H9 (cell line): ENCODE measurements at regions not wholly inside any gene's neighbourhood (a gene's known extent, or its start where the extent isn't known, plus 50 kb on each side); places are given as distances from the start of the nearest gene placed in this dataset.

Experiments used
- DNase-seq: peaks from one replicate; pipeline ENCODE4 v3.0.0-alpha.2; 2017
- H2AFZ ChIP-seq: one replicate; pipeline ENCODE4 v1.6.1; 2013; ENCODE audit warnings: mild to moderate bottlenecking, low read length, control low read depth, moderate library complexity
- H2AK5ac ChIP-seq: 2 replicates; pipeline ENCODE4 v1.6.1; 2013; ENCODE audit warnings: low read length, control low read depth, mixed read lengths; ENCODE audit not compliant: insufficient read length
- H2BK120ac ChIP-seq: one replicate; pipeline ENCODE4 v1.6.1; 2013; ENCODE audit warnings: low read depth, mild to moderate bottlenecking, low read length, control low read depth, inconsistent platforms; ENCODE audit not compliant: poor library complexity, severe bottlenecking
- H2BK12ac ChIP-seq: 2 replicates; pipeline ENCODE4 v1.6.1; 2013; ENCODE audit warnings: low read length, control low read depth, mixed read lengths, low read depth; ENCODE audit not compliant: insufficient read length
- H2BK15ac ChIP-seq: 2 replicates; pipeline ENCODE4 v1.6.1; 2013; ENCODE audit warnings: low read depth, low read length, control low read depth
- H2BK20ac ChIP-seq: one replicate; pipeline ENCODE4 v1.6.1; 2013; ENCODE audit warnings: low read depth, mild to moderate bottlenecking, low read length, control low read depth, inconsistent platforms; ENCODE audit not compliant: poor library complexity, severe bottlenecking
- H2BK5ac ChIP-seq: 2 replicates; pipeline ENCODE4 v1.6.1; 2013; ENCODE audit warnings: low read length, control low read depth, mixed read lengths; ENCODE audit not compliant: insufficient read length
- H3K14ac ChIP-seq: 2 replicates; pipeline ENCODE4 v1.6.1; 2013; ENCODE audit warnings: low read length, control low read depth; ENCODE audit not compliant: insufficient read depth
- H3K18ac ChIP-seq: 2 replicates; pipeline ENCODE4 v1.6.1; 2013; ENCODE audit warnings: low read depth, mild to moderate bottlenecking, mixed read lengths, low read length, control low read depth; ENCODE audit not compliant: insufficient read length
- H3K23ac ChIP-seq: 2 replicates; pipeline ENCODE4 v1.6.1; 2013; ENCODE audit warnings: low read length, control low read depth, mixed read lengths, low read depth; ENCODE audit not compliant: insufficient read length
- H3K23me2 ChIP-seq: 2 replicates; pipeline ENCODE4 v1.6.1; 2013; ENCODE audit warnings: low read depth, mild to moderate bottlenecking, mixed read lengths, low read length, control low read depth; ENCODE audit not compliant: insufficient read length, poor library complexity, severe bottlenecking
- H3K27ac ChIP-seq: 2 replicates; pipeline ENCODE4 v1.5.1; 2013; ENCODE audit warnings: low read length, control low read depth, mixed read lengths, low read depth; ENCODE audit not compliant: insufficient read length
- H3K27me3 ChIP-seq: 2 replicates; pipeline ENCODE4 v1.6.1; 2013; ENCODE audit warnings: low read length, control low read depth, inconsistent platforms; ENCODE audit not compliant: insufficient read depth
- H3K4ac ChIP-seq: 2 replicates; pipeline ENCODE4 v1.6.1; 2013; ENCODE audit warnings: low read depth, mild to moderate bottlenecking, control low read depth, inconsistent platforms, low read length, moderate library complexity
- H3K4me1 ChIP-seq: 2 replicates; pipeline ENCODE4 v1.6.1; 2013; ENCODE audit warnings: low read length, control low read depth, inconsistent platforms; ENCODE audit not compliant: insufficient read depth
- H3K4me2 ChIP-seq: 2 replicates; pipeline ENCODE4 v1.6.1; 2013; ENCODE audit warnings: low read length, control low read depth, mixed read lengths; ENCODE audit not compliant: insufficient read length, insufficient read depth
- H3K56ac ChIP-seq: 2 replicates; pipeline ENCODE4 v1.6.1; 2013; ENCODE audit warnings: low read depth, mild to moderate bottlenecking, mixed read lengths, low read length, control low read depth; ENCODE audit not compliant: insufficient read length
- H3K79me1 ChIP-seq: 2 replicates; pipeline ENCODE4 v1.6.1; 2013; ENCODE audit warnings: low read depth, mild to moderate bottlenecking, moderate library complexity, low read length, control low read depth, inconsistent platforms; ENCODE audit not compliant: insufficient read depth, poor library complexity, severe bottlenecking
- H3K79me2 ChIP-seq: 2 replicates; pipeline ENCODE4 v1.6.1; 2013; ENCODE audit warnings: low read length, control low read depth, inconsistent platforms; ENCODE audit not compliant: insufficient read depth
- H3K9ac ChIP-seq: 2 replicates; pipeline ENCODE4 v1.6.1; 2013; ENCODE audit warnings: low read length, control low read depth, mixed read lengths; ENCODE audit not compliant: insufficient read length; ENCODE audit errors: extremely low read depth
- H3K9me3 ChIP-seq: one replicate; pipeline ENCODE4 v1.6.1; 2013; ENCODE audit warnings: low read depth, low read length, inconsistent platforms; ENCODE audit not compliant: control insufficient read depth
- H3T11ph ChIP-seq: one replicate; pipeline ENCODE4 v1.6.1; 2013; ENCODE audit warnings: mild to moderate bottlenecking, low read length, control low read depth, inconsistent platforms
- H4K20me1 ChIP-seq: one replicate; pipeline ENCODE4 v1.6.1; 2013; ENCODE audit not compliant: control insufficient read depth, insufficient read length, insufficient read depth
- H4K5ac ChIP-seq: 2 replicates; pipeline ENCODE4 v1.6.1; 2013; ENCODE audit warnings: low read depth, mild to moderate bottlenecking, mixed read lengths, low read length, control low read depth; ENCODE audit not compliant: insufficient read length
- H4K8ac ChIP-seq: replicated peaks from 2 replicates; pipeline ENCODE4 v1.6.1; 2013; ENCODE audit warnings: low read length, control low read depth, mixed read lengths, low read depth; ENCODE audit not compliant: insufficient read length
- H4K91ac ChIP-seq: 2 replicates; pipeline ENCODE4 v1.6.1; 2013; ENCODE audit warnings: low read depth, mild to moderate bottlenecking, moderate library complexity, mixed read lengths, low read length, control low read depth; ENCODE audit not compliant: insufficient read length
- H3K27ac Mint-ChIP-seq, 3 experiments: 2 replicates in 2 of 3; 3 replicates in 1 of 3; pipeline ENCODE4 v1.8.0; 2020 to 2021; ENCODE audit warnings: mixed read lengths in 3 of 3, mild to moderate bottlenecking in 1 of 3, moderate library complexity in 1 of 3
- H3K27me3 Mint-ChIP-seq: 2 replicates; pipeline ENCODE4 v1.8.0; 2021; ENCODE audit warnings: low read depth, mild to moderate bottlenecking, moderate library complexity, mixed read lengths
- H3K36me3 Mint-ChIP-seq, 3 experiments: 2 replicates in 2 of 3; 3 replicates in 1 of 3; pipeline ENCODE4 v1.8.0; 2020 to 2021; ENCODE audit warnings: low read depth in 3 of 3, mixed read lengths in 3 of 3; ENCODE audit not compliant: insufficient read depth in 1 of 3
- H3K4me1 Mint-ChIP-seq, 2 experiments: 2 replicates each; pipeline ENCODE4 v1.8.0; 2020; ENCODE audit warnings: mixed read lengths in 2 of 2
- H3K4me3 Mint-ChIP-seq, 2 experiments: 2 replicates in 1 of 2; 3 replicates in 1 of 2; pipeline ENCODE4 v1.8.0; 2020 to 2021; ENCODE audit warnings: mild to moderate bottlenecking in 2 of 2, mixed read lengths in 2 of 2, moderate library complexity in 1 of 2
- H3K9me3 Mint-ChIP-seq, 2 experiments: 2 replicates in 1 of 2; 3 replicates in 1 of 2; pipeline ENCODE4 v1.8.0; 2020; ENCODE audit warnings: mild to moderate bottlenecking in 2 of 2, mixed read lengths in 2 of 2, moderate library complexity in 1 of 2
- TF ChIP-seq, protein P1 (sequence below): fragments of 200-600 bp; sonication (generic); conservative IDR thresholded peaks from 3 replicates; pipeline ENCODE4 v1.8.0; 2021; ENCODE audit warnings: antibody characterized with exemption, mild to moderate bottlenecking

- Histone ChIP-seq H3K23me2 (no peaks in the 10 kb centered on the region), H3K9me3 (no peaks in the 10 kb centered on the region), H2BK12ac (no peak overlapping the region), H3K9ac (no peak overlapping the region), H3K14ac (no peak overlapping the region), H3K79me2 (no peaks in the 10 kb centered on the region), H3K79me1 (no peaks in the 10 kb centered on the region), H4K91ac (no peak overlapping the region), H2BK15ac (no peak overlapping the region), H3K18ac (no peak overlapping the region), H4K5ac (no peak overlapping the region), H3K23ac (no peak overlapping the region), H3K56ac (no peak overlapping the region), H2AK5ac (no peak overlapping the region), H2BK5ac (no peak overlapping the region), H3K27ac (no peak overlapping the region), H4K8ac (no peak overlapping the region), H2BK120ac (no peak overlapping the region), H2AFZ (no peak overlapping the region), H3K4me2 (no peak overlapping the region), H3K4ac (no peak overlapping the region), H3K4me1 (no peaks in the 10 kb centered on the region; the same call in 1 of the 2 replicates), H2BK20ac (no peak overlapping the region), H4K20me1 (no peaks in the 10 kb centered on the region), H3T11ph (no peak overlapping the region), H3K27me3 (no peaks in the 10 kb centered on the region)
- H3K36me3 Mint-ChIP-seq = peaks cover 0 to 4% (median 2%) of the 10 kb centered on the region in 3 experiments; a peak in 2 of 7 replicates
- peaks cover 34 to 35% of the 10 kb centered on the region in 2 experiments for H3K4me1 Mint-ChIP-seq
- H3K27ac Mint-ChIP-seq = no peak overlapping the region
- TF ChIP-seq, protein P1, sequence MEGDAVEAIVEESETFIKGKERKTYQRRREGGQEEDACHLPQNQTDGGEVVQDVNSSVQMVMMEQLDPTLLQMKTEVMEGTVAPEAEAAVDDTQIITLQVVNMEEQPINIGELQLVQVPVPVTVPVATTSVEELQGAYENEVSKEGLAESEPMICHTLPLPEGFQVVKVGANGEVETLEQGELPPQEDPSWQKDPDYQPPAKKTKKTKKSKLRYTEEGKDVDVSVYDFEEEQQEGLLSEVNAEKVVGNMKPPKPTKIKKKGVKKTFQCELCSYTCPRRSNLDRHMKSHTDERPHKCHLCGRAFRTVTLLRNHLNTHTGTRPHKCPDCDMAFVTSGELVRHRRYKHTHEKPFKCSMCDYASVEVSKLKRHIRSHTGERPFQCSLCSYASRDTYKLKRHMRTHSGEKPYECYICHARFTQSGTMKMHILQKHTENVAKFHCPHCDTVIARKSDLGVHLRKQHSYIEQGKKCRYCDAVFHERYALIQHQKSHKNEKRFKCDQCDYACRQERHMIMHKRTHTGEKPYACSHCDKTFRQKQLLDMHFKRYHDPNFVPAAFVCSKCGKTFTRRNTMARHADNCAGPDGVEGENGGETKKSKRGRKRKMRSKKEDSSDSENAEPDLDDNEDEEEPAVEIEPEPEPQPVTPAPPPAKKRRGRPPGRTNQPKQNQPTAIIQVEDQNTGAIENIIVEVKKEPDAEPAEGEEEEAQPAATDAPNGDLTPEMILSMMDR = no peak
- H3K4me3 Mint-ChIP-seq = no peak overlapping the region
- DNase-seq = no peak
- peaks cover 6 to 9% of the 10 kb centered on the region in 2 experiments; a peak in 2 of 5 replicates for H3K9me3 Mint-ChIP-seq
- H3K27me3 Mint-ChIP-seq = no peaks in the 10 kb centered on the region; the same call in 1 of the 2 replicates
These were observed 517.3 kb downstream of the METTL15 start for GRCh38 chr11:28625532-28625931.
